ENCODE measurements at regions not wholly inside any gene's neighbourhood (a gene's known extent, or its start where the extent isn't known, plus 50 kb on each side); places are given as distances from the start of the nearest gene placed in this dataset.

GRCh38 chr11:28938091-28938490 lies 829.9 kb downstream of the METTL15 start:
- TF ChIP-seq CTCF (IDR thresholded peaks at IDR 0.05; ENCODE audit: insufficient read depth, low read depth, low read length) (no peak), EZH2 (IDR thresholded peaks at IDR 0.05; ENCODE audit: insufficient read depth, low read length) (no peak)
